BE2C (cell line): ENCODE measurements at regions not wholly inside any gene's neighbourhood (a gene's known extent, or its start where the extent isn't known, plus 50 kb on each side); places are given as distances from the start of the nearest gene placed in this dataset.

Experiments
- DNase-seq: peaks from one replicate; pipeline ENCODE4 v3.0.0-alpha.2; 2020
- H3K27me3 ChIP-seq: fragments of 250-450 bp; sonication (Bioruptor Pico); 2 replicates; pipeline ENCODE4 v1.5.1; 2020; ENCODE audit warnings: mild to moderate bottlenecking
- H3K36me3 ChIP-seq: fragments of 250-450 bp; sonication (Bioruptor Pico); 2 replicates; pipeline ENCODE4 v1.5.1; 2020; ENCODE audit warnings: mild to moderate bottlenecking
- H3K4me1 ChIP-seq: fragments of 250-450 bp; sonication (Bioruptor Pico); 2 replicates; pipeline ENCODE4 v1.5.1; 2020
- H3K4me3 ChIP-seq: 2 replicates; pipeline ENCODE4 v1.5.1; 2011; ENCODE audit warnings: low read depth, low read length
- H3K9me3 ChIP-seq: fragments of 250-450 bp; sonication (Bioruptor Pico); 2 replicates; pipeline ENCODE4 v1.5.1; 2020
- TF ChIP-seq, protein P1 (sequence below): IDR thresholded peaks from 2 replicates; pipeline ENCODE4 v1.5.1; 2012; ENCODE audit warnings: mild to moderate bottlenecking, low read depth, low read length

DNA sequence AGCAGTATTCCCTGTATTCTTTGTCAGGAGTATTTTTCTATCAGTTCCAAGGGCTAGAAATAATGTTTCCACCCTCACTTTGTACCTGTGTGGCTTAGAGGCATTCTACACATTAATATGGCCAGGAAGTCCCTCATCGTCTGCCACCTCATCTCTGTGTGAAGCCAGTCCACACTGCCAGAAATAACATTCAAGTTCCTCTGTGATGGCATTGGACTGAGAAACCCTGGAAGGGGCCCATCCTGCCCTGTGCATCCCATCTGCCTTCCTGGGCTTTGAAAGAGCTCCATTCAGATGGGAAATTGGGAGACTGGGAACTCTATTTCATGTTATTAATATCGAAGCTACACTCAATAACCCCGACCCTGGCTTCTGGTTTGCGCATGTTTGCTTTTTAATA lies 497.2 kb upstream of the CDH5 start:
- Histone ChIP-seq H3K27me3 (no peaks in the 10 kb centered on the region), H3K36me3 (no peaks in the 10 kb centered on the region), H3K9me3 (no peaks in the 10 kb centered on the region), H3K4me1 (peaks cover 11% of the 10 kb centered on the region), H3K4me3 (no peak overlapping the region)
- DNase-seq: no peak
- TF ChIP-seq, protein P1, sequence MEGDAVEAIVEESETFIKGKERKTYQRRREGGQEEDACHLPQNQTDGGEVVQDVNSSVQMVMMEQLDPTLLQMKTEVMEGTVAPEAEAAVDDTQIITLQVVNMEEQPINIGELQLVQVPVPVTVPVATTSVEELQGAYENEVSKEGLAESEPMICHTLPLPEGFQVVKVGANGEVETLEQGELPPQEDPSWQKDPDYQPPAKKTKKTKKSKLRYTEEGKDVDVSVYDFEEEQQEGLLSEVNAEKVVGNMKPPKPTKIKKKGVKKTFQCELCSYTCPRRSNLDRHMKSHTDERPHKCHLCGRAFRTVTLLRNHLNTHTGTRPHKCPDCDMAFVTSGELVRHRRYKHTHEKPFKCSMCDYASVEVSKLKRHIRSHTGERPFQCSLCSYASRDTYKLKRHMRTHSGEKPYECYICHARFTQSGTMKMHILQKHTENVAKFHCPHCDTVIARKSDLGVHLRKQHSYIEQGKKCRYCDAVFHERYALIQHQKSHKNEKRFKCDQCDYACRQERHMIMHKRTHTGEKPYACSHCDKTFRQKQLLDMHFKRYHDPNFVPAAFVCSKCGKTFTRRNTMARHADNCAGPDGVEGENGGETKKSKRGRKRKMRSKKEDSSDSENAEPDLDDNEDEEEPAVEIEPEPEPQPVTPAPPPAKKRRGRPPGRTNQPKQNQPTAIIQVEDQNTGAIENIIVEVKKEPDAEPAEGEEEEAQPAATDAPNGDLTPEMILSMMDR: no peak

DNA sequence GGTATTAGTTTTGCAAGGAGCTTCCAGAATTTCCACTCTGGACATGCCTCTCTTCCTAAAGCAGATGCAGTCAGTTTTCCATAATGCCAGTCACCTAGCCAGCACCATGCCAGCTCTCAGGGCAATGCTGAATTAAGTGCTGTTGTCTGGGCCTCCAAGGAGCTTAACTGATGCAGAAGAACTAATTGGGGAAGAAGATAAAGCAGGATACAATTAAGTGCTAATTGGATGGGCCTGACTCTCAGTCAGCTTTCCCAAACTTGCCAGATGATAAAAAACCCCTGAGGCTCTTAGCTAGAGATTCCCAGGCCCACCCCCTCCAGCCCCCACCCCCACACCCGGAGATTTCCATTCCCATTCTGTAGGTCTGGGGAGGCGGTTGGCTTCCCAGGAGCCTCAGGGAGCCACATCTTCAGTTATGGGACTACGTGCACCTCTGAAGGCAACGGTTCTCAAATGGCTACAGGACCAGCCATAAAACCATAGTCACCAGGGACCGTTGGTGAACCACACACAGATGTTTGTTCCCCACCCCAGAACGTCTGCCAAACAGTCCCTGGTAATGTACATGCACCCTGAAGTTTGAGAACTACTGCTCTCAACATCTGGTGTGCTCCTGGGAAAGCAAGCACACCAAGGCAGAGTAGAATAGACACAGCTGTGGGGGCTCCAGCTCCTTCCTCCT lies 499.1 kb upstream of the CDH5 start:
- no peak overlapping the region for H3K4me3 ChIP-seq
- peaks cover 11% of the 10 kb centered on the region for H3K4me1 ChIP-seq
- H3K9me3 ChIP-seq: no peaks in the 10 kb centered on the region
- peak; percentile 64 for DNase-seq
- TF ChIP-seq, protein P1: no peak
- H3K36me3 ChIP-seq: no peaks in the 10 kb centered on the region
- no peaks in the 10 kb centered on the region for H3K27me3 ChIP-seq

DNA sequence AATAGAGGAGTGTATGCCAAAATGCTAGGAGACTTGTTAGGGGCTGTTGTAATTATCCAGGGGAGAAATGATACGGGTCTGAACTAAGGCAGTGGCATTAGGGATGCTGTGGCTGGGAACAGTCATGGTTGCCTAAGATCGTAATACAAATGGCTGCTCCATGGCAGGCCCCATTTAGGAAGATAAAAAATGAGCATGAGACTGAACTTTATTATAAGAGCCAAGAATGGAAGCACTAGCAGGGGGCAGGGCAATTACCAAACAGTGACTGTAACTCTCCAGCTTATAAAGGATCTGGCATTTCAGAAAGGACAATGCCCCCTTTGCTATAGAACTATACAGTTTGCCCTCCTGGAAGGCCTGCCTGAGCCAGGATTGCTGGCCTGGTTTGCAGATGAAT lies 503.3 kb upstream of the CDH5 start:
- Histone ChIP-seq H3K4me1 (peaks cover 11% of the 10 kb centered on the region), H3K27me3 (no peaks in the 10 kb centered on the region), H3K4me3 (no peak overlapping the region), H3K9me3 (no peaks in the 10 kb centered on the region), H3K36me3 (no peaks in the 10 kb centered on the region)
- TF ChIP-seq, protein P1: no peak
- no peak for DNase-seq

DNA sequence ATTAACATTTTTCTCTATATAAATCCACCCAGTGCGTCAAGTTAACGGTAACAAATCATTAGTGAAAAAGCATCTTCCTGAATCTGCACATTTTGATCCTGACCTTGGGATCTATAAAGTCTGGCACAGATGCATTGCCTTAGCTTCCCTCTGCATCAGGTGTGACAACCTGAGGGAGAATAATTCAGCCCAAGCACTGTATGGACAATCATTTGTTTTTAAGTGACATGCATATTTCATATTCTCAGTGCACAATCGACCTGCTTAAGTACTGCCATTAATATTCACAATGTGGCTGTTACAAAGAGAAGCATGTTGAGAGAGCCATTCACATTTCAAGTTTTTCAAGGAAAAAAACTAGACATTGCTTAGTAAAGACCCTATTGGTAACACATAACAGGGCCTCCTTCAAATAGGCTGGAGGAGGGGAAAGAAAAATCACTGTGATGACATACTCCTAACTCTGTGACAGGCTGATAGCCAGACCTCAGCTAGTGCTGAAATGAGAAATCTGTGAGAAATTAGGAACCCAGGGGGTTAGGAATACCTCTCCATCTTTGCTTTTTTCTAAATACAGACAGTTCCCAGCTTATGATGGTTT lies 505.3 kb upstream of the CDH5 start:
- Histone ChIP-seq H3K27me3 (no peaks in the 10 kb centered on the region), H3K4me1 (no peaks in the 10 kb centered on the region; the same call in 1 of the 2 replicates), H3K36me3 (no peaks in the 10 kb centered on the region), H3K4me3 (no peak overlapping the region), H3K9me3 (no peaks in the 10 kb centered on the region)
- TF ChIP-seq, protein P1: no peak
- no peak for DNase-seq

DNA sequence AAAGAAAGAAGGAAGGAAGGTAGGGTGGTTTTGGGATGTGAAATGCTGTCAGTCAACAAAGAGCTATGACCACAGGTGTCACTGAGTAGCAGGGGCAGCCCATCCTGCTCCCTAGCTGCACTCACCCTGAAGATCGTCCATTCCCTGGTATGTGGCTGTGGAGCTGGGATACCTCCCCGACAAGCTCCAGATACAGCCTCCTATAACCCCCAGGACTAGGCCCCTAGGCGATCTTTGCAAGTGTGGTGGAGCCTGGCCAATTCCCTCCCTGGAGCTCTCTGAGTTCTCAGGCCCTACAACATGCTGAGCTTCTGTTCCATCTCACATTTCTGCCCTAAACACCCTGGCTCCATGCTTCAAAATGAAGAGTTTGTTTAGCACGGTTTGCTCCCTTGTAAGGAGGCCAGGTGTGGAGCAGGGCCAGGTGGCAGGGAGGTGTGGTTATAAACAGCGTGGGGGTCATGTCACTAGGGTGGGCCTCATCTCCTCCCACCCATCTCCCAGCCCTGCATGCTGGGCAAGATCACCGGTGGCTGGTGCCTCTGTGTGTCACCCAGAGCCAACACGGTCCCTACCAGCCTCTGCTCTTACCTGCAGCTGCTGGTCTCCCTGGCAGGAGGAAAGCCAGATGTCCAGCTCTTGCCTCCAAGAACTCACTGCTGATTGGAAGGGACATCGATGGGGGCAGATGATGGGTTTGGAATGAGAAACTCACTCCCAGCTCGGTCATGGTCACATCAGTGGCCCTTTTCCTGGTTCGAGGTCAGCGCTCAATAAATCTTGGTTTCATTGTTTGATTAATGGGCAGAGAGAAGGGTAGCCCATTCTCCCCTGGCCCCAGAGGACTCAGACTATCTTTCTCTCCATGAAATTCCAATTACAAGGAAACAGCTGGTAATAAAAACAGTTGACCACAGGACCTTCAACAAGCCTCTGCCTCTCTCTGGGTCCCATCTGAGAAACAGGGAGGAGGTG lies 511.0 kb upstream of the CDH5 start:
- DNase-seq: no peak
- Histone ChIP-seq H3K9me3 (no peaks in the 10 kb centered on the region), H3K4me3 (no peak overlapping the region), H3K36me3 (no peaks in the 10 kb centered on the region), H3K4me1 (no peaks in the 10 kb centered on the region), H3K27me3 (no peaks in the 10 kb centered on the region)
- TF ChIP-seq, protein P1: no peak
